ENCODE measurements at regions not wholly inside any gene's neighbourhood (a gene's known extent, or its start where the extent isn't known, plus 50 kb on each side); places are given as distances from the start of the nearest gene placed in this dataset.

GRCh38 chr6:45822246-45822812 is 193.3 kb downstream of the CLIC5 start:
- TF ChIP-seq CTCF (IDR thresholded peaks at IDR 0.05; ENCODE audit: borderline replicate concordance, extremely low read depth, low read length, poor library complexity, severe bottlenecking) (no peak), EZH2 (IDR thresholded peaks at IDR 0.05; ENCODE audit: borderline replicate concordance, low read depth, low read length, severe bottlenecking) (no peak)
